ENCODE measurements at regions not wholly inside any gene's neighbourhood (a gene's known extent, or its start where the extent isn't known, plus 50 kb on each side); places are given as distances from the start of the nearest gene placed in this dataset.

- Histone ChIP-seq H3K14ac (ENCODE audit: low read length) (peak overlapping the region; percentile 31), H3K9me3 (ENCODE audit: insufficient read depth, low read depth, low read length) (no peaks in the 10 kb centered on the region), H2BK120ac (ENCODE audit: insufficient read depth, low read length, poor library complexity) (no peak overlapping the region), H3K4me3 (ENCODE audit: low read depth, low read length) (no peak overlapping the region), H3K36me3 (ENCODE audit: control insufficient read depth in 1 of 2, insufficient read depth in 2 of 2, low read length in 2 of 2) (no peaks in the 10 kb centered on the region), H2BK5ac (ENCODE audit: low read depth, low read length, poor library complexity) (no peak overlapping the region), H2AFZ (ENCODE audit: insufficient read depth, low read length, poor library complexity) (no peak overlapping the region), H3K4ac (ENCODE audit: low read depth, low read length) (no peak overlapping the region), H3K27ac (ENCODE audit: low read depth, low read length) (no peak overlapping the region), H4K8ac (ENCODE audit: low read depth, low read length) (peak overlapping the region; percentile 13), H3K18ac (ENCODE audit: low read length) (no peak overlapping the region), H3K79me2 (ENCODE audit: control insufficient read depth, insufficient read depth, low read length, poor library complexity) (peaks cover 2% of the 10 kb centered on the region), H3K23ac (ENCODE audit: low read length) (no peak overlapping the region), H4K91ac (ENCODE audit: low read depth, low read length) (peak overlapping the region; percentile 15), H3K9ac (ENCODE audit: low read length) (no peak overlapping the region), H3K4me2 (ENCODE audit: low read length) (no peak overlapping the region), H3K27me3 (ENCODE audit: insufficient read depth, low read length) (no peaks in the 10 kb centered on the region), H2BK12ac (ENCODE audit: low read length) (peak overlapping the region; percentile 45), H2AK5ac (ENCODE audit: low read length) (peak overlapping the region; percentile 49), H3K4me1 (ENCODE audit: control insufficient read depth in 1 of 2, insufficient read depth in 2 of 2, low read length in 2 of 2) (peaks cover 16 to 17% of the 10 kb centered on the region in 2 experiments), H3K79me1 (ENCODE audit: low read length) (peaks cover 13% of the 10 kb centered on the region), H4K12ac (ENCODE audit: low read depth, low read length) (no peak overlapping the region)
- whole genome bisulfite sequencing (ENCODE audit: extremely low coverage, insufficient coverage, insufficient read length) = no CpG with 5 or more reads among the region's 2 CpGs
- no peak for DNase-seq
Observed at GRCh38 chr1:113192242-113192641, 119.2 kb downstream of the LRIG2 start.

DNA sequence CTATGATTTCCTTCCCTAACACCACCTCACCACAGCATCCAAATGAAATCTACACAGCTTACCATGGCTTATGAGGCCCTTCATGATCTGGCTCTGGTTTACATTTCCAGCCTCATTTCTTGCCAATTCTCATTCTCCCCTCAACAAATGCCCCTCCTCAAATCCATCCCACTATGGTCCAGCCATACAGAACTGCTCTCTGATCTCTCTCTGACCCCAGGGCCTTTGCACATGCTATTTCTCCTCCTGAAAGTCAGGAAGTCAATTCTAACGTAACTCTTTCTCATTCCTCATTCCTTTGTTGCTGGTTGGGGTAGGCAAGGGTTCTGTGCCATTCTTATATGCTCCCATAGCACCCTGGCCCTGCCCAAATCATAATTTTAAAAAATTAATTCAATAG, 120.0 kb downstream of the LRIG2 start:
- peaks cover 21 to 22% of the 10 kb centered on the region in 2 experiments for H3K4me1 ChIP-seq (ENCODE audit: control insufficient read depth in 1 of 2, insufficient read depth in 2 of 2, low read length in 2 of 2)
- no peaks in the 10 kb centered on the region for H3K9me3 ChIP-seq (ENCODE audit: insufficient read depth, low read depth, low read length)
- peaks cover 14% of the 10 kb centered on the region for H3K79me1 ChIP-seq (ENCODE audit: low read length)
- DNase-seq = no peak
- H2BK12ac ChIP-seq (ENCODE audit: low read length) = no peak overlapping the region
- no peak overlapping the region for H3K4me3 ChIP-seq (ENCODE audit: low read depth, low read length)
- no peak overlapping the region for H3K9ac ChIP-seq (ENCODE audit: low read length)
- no peak overlapping the region for H2AK5ac ChIP-seq (ENCODE audit: low read length)
- H4K12ac ChIP-seq (ENCODE audit: low read depth, low read length) = no peak overlapping the region
- H2BK5ac ChIP-seq (ENCODE audit: low read depth, low read length, poor library complexity) = no peak overlapping the region
- H3K79me2 ChIP-seq (ENCODE audit: control insufficient read depth, insufficient read depth, low read length, poor library complexity) = peaks cover 2% of the 10 kb centered on the region
- H4K91ac ChIP-seq (ENCODE audit: low read depth, low read length) = no peak overlapping the region
- WGBS (ENCODE audit: extremely low coverage, insufficient coverage, insufficient read length) = no CpG with 5 or more reads among the region's 1 CpG
- no peak overlapping the region for H2BK120ac ChIP-seq (ENCODE audit: insufficient read depth, low read length, poor library complexity)
- no peaks in the 10 kb centered on the region for H3K27me3 ChIP-seq (ENCODE audit: insufficient read depth, low read length)
- H2AFZ ChIP-seq (ENCODE audit: insufficient read depth, low read length, poor library complexity) = no peak overlapping the region
- no peak overlapping the region for H3K18ac ChIP-seq (ENCODE audit: low read length)
- no peak overlapping the region for H3K14ac ChIP-seq (ENCODE audit: low read length)
- no peak overlapping the region for H3K4me2 ChIP-seq (ENCODE audit: low read length)
- no peak overlapping the region for H4K8ac ChIP-seq (ENCODE audit: low read depth, low read length)
- H3K4ac ChIP-seq (ENCODE audit: low read depth, low read length) = no peak overlapping the region
- H3K23ac ChIP-seq (ENCODE audit: low read length) = no peak overlapping the region
- no peaks in the 10 kb centered on the region for H3K36me3 ChIP-seq (ENCODE audit: control insufficient read depth in 1 of 2, insufficient read depth in 2 of 2, low read length in 2 of 2)
- H3K27ac ChIP-seq (ENCODE audit: low read depth, low read length) = no peak overlapping the region

DNA sequence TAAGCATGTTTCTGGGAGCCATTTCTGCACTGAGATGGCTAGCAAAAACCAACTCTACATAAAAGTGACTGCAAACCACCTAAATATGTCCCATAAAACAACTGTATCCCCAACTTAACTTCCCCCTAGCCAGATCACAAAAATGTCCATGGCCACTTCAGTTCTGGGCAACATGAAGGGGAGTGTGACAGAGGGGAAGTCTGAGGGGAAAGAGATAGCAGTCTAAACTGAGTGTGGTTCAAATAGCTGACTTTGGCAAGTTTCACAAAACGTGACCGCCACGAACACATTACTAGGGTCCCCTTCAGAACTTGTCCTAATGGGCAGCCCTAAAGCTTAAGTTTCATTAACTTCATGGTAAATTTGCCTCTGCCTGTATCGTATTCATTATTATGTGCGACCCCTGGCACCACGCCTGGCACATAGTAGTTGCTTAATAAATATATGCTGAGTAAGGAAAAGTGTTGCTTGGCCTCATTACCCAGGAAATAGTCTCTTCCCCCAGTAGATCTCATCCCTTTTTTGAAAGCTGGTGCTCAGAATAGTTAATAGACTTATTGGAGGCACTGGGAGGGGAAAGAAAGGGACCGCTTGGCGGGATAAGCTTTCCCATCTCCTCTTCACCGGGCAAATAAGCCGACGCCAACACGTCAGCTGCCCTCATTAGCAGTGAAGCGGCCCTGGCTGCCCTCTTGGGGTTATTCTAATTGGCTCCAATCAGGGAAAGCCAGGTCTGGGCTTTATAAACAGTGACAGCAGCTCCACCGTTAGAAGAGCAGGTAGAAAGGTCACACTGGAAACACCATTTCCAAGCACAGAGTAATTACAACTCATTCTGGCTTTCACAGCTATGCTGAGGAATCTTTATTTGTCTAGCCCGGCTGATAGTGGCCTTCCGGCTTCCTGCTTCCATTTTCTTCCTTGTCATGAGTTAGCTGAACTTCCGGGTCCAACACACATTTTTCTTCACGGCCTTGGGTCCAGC, 122.1 kb downstream of the LRIG2 start:
- peaks cover 2% of the 10 kb centered on the region for H3K79me2 ChIP-seq (ENCODE audit: control insufficient read depth, insufficient read depth, low read length, poor library complexity)
- H3K9ac ChIP-seq (ENCODE audit: low read length) = no peak overlapping the region
- H3K4me3 ChIP-seq (ENCODE audit: low read depth, low read length) = no peak overlapping the region
- H3K4me1 ChIP-seq (ENCODE audit: control insufficient read depth in 1 of 2, insufficient read depth in 2 of 2, low read length in 2 of 2) = peaks cover 26 to 31% of the 10 kb centered on the region in 2 experiments
- H2BK12ac ChIP-seq (ENCODE audit: low read length) = no peak overlapping the region
- no peak overlapping the region for H3K14ac ChIP-seq (ENCODE audit: low read length)
- H3K4me2 ChIP-seq (ENCODE audit: low read length) = no peak overlapping the region
- H4K8ac ChIP-seq (ENCODE audit: low read depth, low read length) = no peak overlapping the region
- H2AK5ac ChIP-seq (ENCODE audit: low read length) = no peak overlapping the region
- H2AFZ ChIP-seq (ENCODE audit: insufficient read depth, low read length, poor library complexity) = peak overlapping the region; percentile 45
- no peak overlapping the region for H3K23ac ChIP-seq (ENCODE audit: low read length)
- no CpG with 5 or more reads among the region's 18 CpGs for WGBS (ENCODE audit: extremely low coverage, insufficient coverage, insufficient read length)
- peaks cover 2% of the 10 kb centered on the region for H3K9me3 ChIP-seq (ENCODE audit: insufficient read depth, low read depth, low read length)
- no peaks in the 10 kb centered on the region for H3K36me3 ChIP-seq (ENCODE audit: control insufficient read depth in 1 of 2, insufficient read depth in 2 of 2, low read length in 2 of 2)
- no peak overlapping the region for H3K18ac ChIP-seq (ENCODE audit: low read length)
- no peak overlapping the region for H4K12ac ChIP-seq (ENCODE audit: low read depth, low read length)
- H2BK5ac ChIP-seq (ENCODE audit: low read depth, low read length, poor library complexity) = no peak overlapping the region
- H2BK120ac ChIP-seq (ENCODE audit: insufficient read depth, low read length, poor library complexity) = no peak overlapping the region
- no peak overlapping the region for H3K4ac ChIP-seq (ENCODE audit: low read depth, low read length)
- no peak overlapping the region for H3K27ac ChIP-seq (ENCODE audit: low read depth, low read length)
- no peak for DNase-seq
- H3K27me3 ChIP-seq (ENCODE audit: insufficient read depth, low read length) = no peaks in the 10 kb centered on the region
- H4K91ac ChIP-seq (ENCODE audit: low read depth, low read length) = no peak overlapping the region
- H3K79me1 ChIP-seq (ENCODE audit: low read length) = peaks cover 24% of the 10 kb centered on the region

DNA sequence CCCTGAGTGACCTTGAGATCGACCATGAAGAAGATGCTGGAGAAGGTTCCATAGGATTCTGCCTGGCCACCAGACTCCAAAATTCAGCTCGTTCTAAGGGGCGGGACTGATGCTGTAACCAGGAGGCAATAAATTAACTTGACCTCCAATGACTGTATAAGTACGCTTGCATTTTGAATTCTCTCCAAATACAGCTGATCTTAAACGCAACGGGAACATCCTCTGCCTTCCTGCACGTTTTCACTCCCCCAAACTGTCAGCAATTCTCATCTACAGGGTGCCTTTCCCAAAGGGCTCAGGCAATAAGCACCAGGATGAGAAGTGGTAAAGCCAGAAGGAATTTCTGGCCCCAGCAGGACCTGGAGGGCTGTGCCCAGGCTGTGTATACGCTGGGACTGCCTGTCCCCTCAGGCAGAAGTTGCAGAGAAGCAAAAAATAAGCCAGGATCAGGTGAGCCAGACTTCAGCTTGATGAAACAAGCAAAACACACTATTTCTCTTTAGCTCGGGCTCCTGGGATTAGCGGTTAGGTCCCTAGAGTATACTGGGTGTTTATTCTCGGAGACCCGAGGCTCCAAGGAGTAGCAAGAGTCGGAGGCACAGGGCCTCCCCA, 124.8 kb downstream of the LRIG2 start:
- H3K79me2 ChIP-seq (ENCODE audit: control insufficient read depth, insufficient read depth, low read length, poor library complexity) = no peaks in the 10 kb centered on the region
- H4K8ac ChIP-seq (ENCODE audit: low read depth, low read length) = no peak overlapping the region
- no peak overlapping the region for H2AK5ac ChIP-seq (ENCODE audit: low read length)
- no peaks in the 10 kb centered on the region for H3K36me3 ChIP-seq (ENCODE audit: control insufficient read depth in 1 of 2, insufficient read depth in 2 of 2, low read length in 2 of 2)
- H4K91ac ChIP-seq (ENCODE audit: low read depth, low read length) = peak overlapping the region; percentile 31
- no peak overlapping the region for H3K23ac ChIP-seq (ENCODE audit: low read length)
- H3K27me3 ChIP-seq (ENCODE audit: insufficient read depth, low read length) = no peaks in the 10 kb centered on the region
- peaks cover 23% of the 10 kb centered on the region for H3K79me1 ChIP-seq (ENCODE audit: low read length)
- no peak overlapping the region for H3K9ac ChIP-seq (ENCODE audit: low read length)
- H2AFZ ChIP-seq (ENCODE audit: insufficient read depth, low read length, poor library complexity) = no peak overlapping the region
- peaks cover 27% of the 10 kb centered on the region in 2 experiments for H3K4me1 ChIP-seq (ENCODE audit: control insufficient read depth in 1 of 2, insufficient read depth in 2 of 2, low read length in 2 of 2)
- WGBS (ENCODE audit: extremely low coverage, insufficient coverage, insufficient read length) = no CpG with 5 or more reads among the region's 13 CpGs
- no peak overlapping the region for H3K4ac ChIP-seq (ENCODE audit: low read depth, low read length)
- DNase-seq = no peak
- peak overlapping the region; percentile 52 for H3K14ac ChIP-seq (ENCODE audit: low read length)
- H3K18ac ChIP-seq (ENCODE audit: low read length) = no peak overlapping the region
- peak overlapping the region; percentile 14 for H2BK120ac ChIP-seq (ENCODE audit: insufficient read depth, low read length, poor library complexity)
- no peak overlapping the region for H4K12ac ChIP-seq (ENCODE audit: low read depth, low read length)
- no peak overlapping the region for H3K4me3 ChIP-seq (ENCODE audit: low read depth, low read length)
- H2BK12ac ChIP-seq (ENCODE audit: low read length) = peak overlapping the region; percentile 58
- no peak overlapping the region for H3K4me2 ChIP-seq (ENCODE audit: low read length)
- H3K9me3 ChIP-seq (ENCODE audit: insufficient read depth, low read depth, low read length) = peaks cover 2% of the 10 kb centered on the region
- H3K27ac ChIP-seq (ENCODE audit: low read depth, low read length) = no peak overlapping the region
- peak overlapping the region; percentile 7 for H2BK5ac ChIP-seq (ENCODE audit: low read depth, low read length, poor library complexity)

Measured in trophoblast cell (in vitro differentiated cells and primary cell).